ENCODE measurements at regions not wholly inside any gene's neighbourhood (a gene's known extent, or its start where the extent isn't known, plus 50 kb on each side); places are given as distances from the start of the nearest gene placed in this dataset.

DNA sequence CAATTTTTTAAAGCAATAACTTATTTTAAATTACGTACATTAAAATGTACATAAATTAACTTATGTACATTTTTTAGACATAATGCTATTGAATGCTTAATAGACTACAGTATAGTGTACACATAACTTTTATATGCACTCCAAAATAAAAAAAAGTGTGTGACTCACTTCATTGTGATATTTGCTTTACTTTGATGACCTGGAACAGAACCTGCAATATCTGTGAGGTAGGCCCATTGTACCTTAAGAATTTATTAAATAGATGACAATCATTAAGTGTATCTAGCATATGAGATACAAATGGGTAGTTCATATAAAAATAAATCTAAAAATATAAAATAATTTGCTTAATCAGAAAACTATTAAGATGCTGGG lies 276.7 kb downstream of the NFKBIZ start:
- Mint-ChIP-seq H3K9me3 (peaks cover 10% of the 10 kb centered on the region), H3K27ac (no peak overlapping the region), H3K4me3 (no peak overlapping the region), H3K4me1 (peaks cover 3% of the 10 kb centered on the region), H3K27me3 (ENCODE audit: insufficient read depth) (no peaks in the 10 kb centered on the region), H3K36me3 (ENCODE audit: low read depth) (no peaks in the 10 kb centered on the region)
- TF ChIP-seq, protein P1, sequence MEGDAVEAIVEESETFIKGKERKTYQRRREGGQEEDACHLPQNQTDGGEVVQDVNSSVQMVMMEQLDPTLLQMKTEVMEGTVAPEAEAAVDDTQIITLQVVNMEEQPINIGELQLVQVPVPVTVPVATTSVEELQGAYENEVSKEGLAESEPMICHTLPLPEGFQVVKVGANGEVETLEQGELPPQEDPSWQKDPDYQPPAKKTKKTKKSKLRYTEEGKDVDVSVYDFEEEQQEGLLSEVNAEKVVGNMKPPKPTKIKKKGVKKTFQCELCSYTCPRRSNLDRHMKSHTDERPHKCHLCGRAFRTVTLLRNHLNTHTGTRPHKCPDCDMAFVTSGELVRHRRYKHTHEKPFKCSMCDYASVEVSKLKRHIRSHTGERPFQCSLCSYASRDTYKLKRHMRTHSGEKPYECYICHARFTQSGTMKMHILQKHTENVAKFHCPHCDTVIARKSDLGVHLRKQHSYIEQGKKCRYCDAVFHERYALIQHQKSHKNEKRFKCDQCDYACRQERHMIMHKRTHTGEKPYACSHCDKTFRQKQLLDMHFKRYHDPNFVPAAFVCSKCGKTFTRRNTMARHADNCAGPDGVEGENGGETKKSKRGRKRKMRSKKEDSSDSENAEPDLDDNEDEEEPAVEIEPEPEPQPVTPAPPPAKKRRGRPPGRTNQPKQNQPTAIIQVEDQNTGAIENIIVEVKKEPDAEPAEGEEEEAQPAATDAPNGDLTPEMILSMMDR (conservative IDR thresholded peaks at IDR 0.05), result no peak
- H3K9me3 ChIP-seq (ENCODE audit: control insufficient read depth, low read length), result peaks cover 8% of the 10 kb centered on the region
- no CpG with 5 or more reads among the region's 1 CpG for WGBS, 2 experiments (ENCODE audit: insufficient coverage in 1 of 2, insufficient read length in 1 of 2)
- H3K27me3 ChIP-seq (ENCODE audit: control insufficient read depth, insufficient read depth, low read length, poor library complexity, severe bottlenecking), result no peaks in the 10 kb centered on the region
- H3K36me3 ChIP-seq (ENCODE audit: control insufficient read depth, insufficient read depth, low read length), result no peaks in the 10 kb centered on the region
- H3K27ac ChIP-seq (ENCODE audit: low read depth, low read length), result no peak overlapping the region
- H3K4me1 ChIP-seq (ENCODE audit: control insufficient read depth, insufficient read depth, low read length), result no peaks in the 10 kb centered on the region
- H3K9ac ChIP-seq (ENCODE audit: extremely low read depth, low read length, poor library complexity, severe bottlenecking), result no peak overlapping the region
- no peak overlapping the region for H3K4me3 ChIP-seq (ENCODE audit: low read length)
- DNase-seq, result no peak

GRCh38 chr3:102129760-102130608 lies 280.7 kb downstream of the NFKBIZ start:
- DNase-seq, result no peak
- Histone ChIP-seq H3K9me3 (ENCODE audit: control insufficient read depth, low read length) (no peaks in the 10 kb centered on the region), H3K9ac (ENCODE audit: extremely low read depth, low read length, poor library complexity, severe bottlenecking) (no peak overlapping the region), H3K36me3 (ENCODE audit: control insufficient read depth, insufficient read depth, low read length) (no peaks in the 10 kb centered on the region), H3K27me3 (ENCODE audit: control insufficient read depth, insufficient read depth, low read length, poor library complexity, severe bottlenecking) (no peaks in the 10 kb centered on the region), H3K27ac (ENCODE audit: low read depth, low read length) (no peak overlapping the region), H3K4me1 (ENCODE audit: control insufficient read depth, insufficient read depth, low read length) (no peaks in the 10 kb centered on the region), H3K4me3 (ENCODE audit: low read length) (no peak overlapping the region)
- no peaks in the 10 kb centered on the region for H3K9me3 Mint-ChIP-seq
- H3K4me3 Mint-ChIP-seq, result no peak overlapping the region
- H3K4me1 Mint-ChIP-seq, result peaks cover 6% of the 10 kb centered on the region
- no peaks in the 10 kb centered on the region for H3K27me3 Mint-ChIP-seq (ENCODE audit: insufficient read depth)
- no peaks in the 10 kb centered on the region for H3K36me3 Mint-ChIP-seq (ENCODE audit: low read depth)
- WGBS, 2 experiments (ENCODE audit: insufficient coverage in 1 of 2, insufficient read length in 1 of 2), result 79 to 80% methylated on average over 3 of the region's 3 CpGs
- TF ChIP-seq, protein P1 (conservative IDR thresholded peaks at IDR 0.05), result no peak
- H3K27ac Mint-ChIP-seq, result no peak overlapping the region

GRCh38 chr3:102132370-102132769 lies 283.1 kb downstream of the NFKBIZ start:
- Mint-ChIP-seq H3K9me3 (no peaks in the 10 kb centered on the region), H3K27ac (no peak overlapping the region), H3K4me1 (peaks cover 6% of the 10 kb centered on the region), H3K4me3 (no peak overlapping the region), H3K36me3 (ENCODE audit: low read depth) (no peaks in the 10 kb centered on the region), H3K27me3 (ENCODE audit: insufficient read depth) (no peaks in the 10 kb centered on the region)
- Histone ChIP-seq H3K9me3 (ENCODE audit: control insufficient read depth, low read length) (no peaks in the 10 kb centered on the region), H3K27ac (ENCODE audit: low read depth, low read length) (no peak overlapping the region), H3K4me3 (ENCODE audit: low read length) (no peak overlapping the region), H3K4me1 (ENCODE audit: control insufficient read depth, insufficient read depth, low read length) (no peaks in the 10 kb centered on the region), H3K27me3 (ENCODE audit: control insufficient read depth, insufficient read depth, low read length, poor library complexity, severe bottlenecking) (no peaks in the 10 kb centered on the region), H3K9ac (ENCODE audit: extremely low read depth, low read length, poor library complexity, severe bottlenecking) (no peak overlapping the region), H3K36me3 (ENCODE audit: control insufficient read depth, insufficient read depth, low read length) (no peaks in the 10 kb centered on the region)
- no peak for DNase-seq
- TF ChIP-seq, protein P1 (conservative IDR thresholded peaks at IDR 0.05), result no peak

All from endodermal cell (in vitro differentiated cells).